GM20431 (cell line): ENCODE measurements at regions not wholly inside any gene's neighbourhood (a gene's known extent, or its start where the extent isn't known, plus 50 kb on each side); places are given as distances from the start of the nearest gene placed in this dataset.
"Not testable (repeated sequence)": the region's sequence is repeated elsewhere in the genome, so short reads cannot be mapped to it uniquely, and the experiment has no call there.

Source experiments
- in situ Hi-C: fragments of 300-500 bp; cut with MseI, MboI; formaldehyde crosslinking; loops from one replicate; pipeline ENCODE4 v1.15.0; 2020; ENCODE audit warnings: low sequenced_read_pairs; ENCODE audit not compliant: unreplicated experiment

DNA sequence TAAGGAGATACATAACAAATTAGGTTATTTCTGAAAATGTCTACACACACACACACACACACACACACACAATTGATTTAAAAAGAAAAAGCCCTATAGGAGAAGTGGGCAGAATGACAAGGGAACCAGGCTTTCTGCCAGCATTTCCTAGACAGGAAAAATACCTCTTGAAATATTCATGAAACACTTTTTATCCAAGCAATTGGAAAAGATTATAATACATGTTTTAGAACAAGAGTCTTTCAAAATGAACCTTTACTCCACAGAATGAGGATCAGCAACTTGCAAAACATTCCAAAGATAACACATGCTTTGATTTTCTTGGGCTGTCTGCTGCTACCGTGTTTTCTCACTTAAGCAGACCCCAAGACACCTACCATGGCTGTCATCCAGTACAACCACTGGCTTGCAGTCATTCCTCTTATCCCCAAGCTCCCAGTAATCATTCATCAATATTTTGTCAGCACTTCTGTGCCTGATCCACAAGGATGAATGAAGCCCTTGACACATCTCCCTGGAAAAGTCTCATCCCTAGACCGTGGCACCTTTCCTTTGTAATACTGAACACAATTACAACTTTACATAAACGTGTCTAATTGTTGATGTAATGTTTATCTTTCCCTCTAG is 717.1 kb upstream of the ZNF608 start:
- in situ Hi-C loops, result no loop called here

DNA sequence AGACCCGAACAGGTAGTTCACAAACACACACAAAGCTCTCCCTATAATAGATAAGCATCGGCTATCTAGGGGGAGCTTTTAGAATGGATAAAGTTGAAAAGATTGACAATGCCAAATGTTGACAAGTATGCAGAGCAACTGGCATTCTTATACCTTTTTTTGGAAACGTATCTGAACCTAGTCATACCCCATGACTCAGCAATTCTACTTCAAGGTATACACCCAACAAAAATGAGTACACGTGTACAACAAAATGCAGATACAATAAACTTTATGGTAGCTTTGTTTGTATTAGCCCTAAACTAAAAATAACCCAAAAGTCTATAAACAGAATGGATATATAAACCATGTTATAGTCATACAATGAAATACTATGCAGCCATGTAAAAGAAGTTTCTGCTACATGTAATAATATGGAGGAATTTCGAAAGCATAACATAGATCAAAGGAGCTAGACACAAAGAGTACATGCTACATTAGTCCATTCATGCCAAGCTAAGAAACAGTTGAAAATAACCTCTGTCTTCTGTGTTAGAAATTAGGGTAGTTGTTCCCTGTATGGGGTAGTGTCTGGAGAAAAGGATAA is 718.5 kb upstream of the ZNF608 start:
- in situ Hi-C loops, result no loop called here

DNA sequence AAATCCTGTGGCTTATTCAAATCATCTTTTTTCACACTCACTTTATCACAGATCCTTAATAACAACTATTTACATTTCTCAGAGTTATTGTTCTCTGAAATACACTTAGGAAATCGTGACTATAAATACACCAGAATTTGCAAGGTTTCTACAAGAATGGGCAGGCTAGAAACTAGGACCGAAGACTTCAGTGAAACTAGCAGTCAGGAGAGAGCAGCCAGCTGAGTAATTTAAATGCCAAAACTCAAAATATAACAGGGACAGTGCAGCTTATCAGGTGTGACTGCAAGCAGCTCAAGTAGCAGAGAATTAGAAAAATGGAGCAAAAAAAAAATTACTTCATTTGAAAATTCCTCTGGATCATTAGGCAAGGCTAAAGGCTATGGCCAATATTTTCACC is 719.3 kb upstream of the ZNF608 start:
- in situ Hi-C loops, result no loop called here

DNA sequence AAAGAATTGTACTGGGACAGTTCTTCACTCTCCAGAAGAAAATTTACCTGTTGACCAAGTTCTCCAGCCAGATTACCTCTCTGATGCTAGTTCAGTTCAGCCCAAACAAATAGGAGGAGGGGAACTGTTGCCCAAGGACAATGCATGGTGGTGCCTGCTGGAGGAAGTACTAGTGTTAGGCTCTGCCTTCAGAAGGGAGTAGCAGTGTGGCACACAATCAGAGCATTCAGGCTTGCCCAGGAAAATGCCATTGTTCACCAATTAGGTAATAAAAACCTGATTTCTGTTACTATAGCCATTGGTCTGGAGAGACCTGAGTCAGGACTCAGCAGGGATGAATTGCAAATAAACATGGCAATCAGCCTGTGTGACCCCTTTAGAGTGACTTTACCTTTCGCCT is 720.8 kb upstream of the ZNF608 start:
- in situ Hi-C loops, result no loop called here

DNA sequence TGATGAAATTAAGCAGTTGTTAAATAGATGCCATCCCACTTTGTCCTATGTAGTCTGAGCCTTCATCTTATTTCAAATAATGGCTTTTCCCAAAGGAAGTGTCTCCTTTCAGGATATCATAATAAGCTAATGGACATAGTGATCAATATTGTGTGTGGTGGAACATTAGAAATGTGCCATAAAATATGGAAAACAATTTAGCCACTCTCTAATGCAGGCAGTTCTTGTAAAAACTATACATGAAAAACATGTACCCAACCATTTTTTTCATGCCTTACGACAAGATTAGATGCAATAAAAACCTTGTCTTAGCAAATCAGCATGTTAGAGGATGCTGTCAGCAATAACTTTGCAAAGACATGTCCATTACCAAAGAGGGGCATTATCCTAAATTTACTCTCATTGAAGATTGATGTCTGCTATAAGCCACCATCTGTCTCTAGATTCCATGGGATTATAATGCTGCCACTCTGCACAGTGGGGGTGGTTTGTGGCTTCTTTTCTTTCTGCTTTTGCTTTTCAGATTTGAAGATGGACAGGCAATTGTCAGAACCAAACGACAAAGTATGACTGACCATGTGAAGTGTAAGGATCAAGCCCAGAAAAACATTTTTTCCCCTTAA is 724.0 kb upstream of the ZNF608 start:
- in situ Hi-C loops, result no loop called here

DNA sequence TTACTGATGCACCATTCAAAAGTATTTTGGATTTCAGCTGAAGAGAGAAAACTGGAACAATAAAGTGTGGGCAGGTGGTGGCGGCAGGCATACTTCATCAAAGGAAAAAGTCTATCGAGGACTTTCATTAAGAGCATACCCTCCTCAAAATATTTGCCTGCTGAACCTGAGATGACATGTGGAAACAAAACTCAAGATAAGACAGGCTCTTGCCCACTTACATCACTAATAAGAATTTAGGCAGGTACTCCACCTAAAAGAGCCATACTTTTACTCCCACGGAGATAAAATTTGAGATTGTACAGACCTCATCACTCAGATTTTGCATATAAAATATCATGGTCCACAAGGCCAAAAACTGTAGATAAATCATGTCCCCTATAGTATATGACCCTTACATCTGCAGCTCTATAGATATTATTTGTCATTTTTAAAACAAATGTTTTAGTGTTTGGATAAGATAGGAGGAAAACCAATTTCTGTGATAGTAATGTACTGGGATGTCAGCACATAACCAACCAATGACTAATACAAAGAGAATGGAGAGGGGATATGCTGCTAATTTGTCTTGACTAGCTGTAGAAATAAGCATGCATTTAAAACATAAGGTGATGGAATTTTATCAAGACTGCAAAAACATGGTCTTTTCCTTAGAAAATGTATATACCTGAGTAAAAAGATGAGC is 730.6 kb upstream of the ZNF608 start:
- in situ Hi-C loops, result no loop called here

DNA sequence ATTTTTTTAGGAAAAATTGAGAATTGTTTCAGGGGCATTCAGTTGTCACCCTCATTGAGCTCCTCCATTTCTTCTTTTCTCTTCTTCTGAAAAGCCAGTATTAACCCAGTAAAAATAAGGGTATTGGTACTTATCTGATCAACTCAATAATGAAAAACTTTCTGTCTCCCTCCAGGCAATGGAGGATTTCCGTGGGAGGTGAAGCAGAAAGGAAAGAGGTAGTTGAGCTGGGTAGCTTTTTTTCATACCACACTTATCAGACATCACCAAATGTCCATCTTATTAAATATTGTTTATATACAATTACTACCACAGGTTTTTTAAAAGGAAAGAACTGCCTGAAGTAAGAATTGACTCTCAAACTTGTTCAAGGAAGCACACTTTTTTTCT is 731.1 kb upstream of the ZNF608 start:
- in situ Hi-C loops, result no loop called here

DNA sequence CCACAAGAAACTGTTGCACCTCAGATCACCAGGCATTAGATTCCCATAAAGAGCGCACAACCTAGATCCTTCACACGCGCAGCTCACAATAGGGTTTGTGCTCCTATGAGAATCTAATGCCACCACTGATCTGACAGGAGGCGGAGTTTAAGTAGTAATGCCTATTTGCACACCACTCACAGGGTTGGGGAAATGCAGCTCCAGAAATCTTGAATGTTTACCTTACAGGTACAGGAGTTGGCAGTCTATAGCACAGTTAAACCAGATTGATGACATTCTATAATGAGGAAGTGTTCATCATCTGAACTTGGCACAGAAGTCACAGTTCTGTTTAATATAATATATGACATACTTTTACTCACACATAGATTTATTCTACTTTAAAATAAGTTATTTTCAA is 732.2 kb upstream of the ZNF608 start:
- in situ Hi-C loops, result no loop called here

DNA sequence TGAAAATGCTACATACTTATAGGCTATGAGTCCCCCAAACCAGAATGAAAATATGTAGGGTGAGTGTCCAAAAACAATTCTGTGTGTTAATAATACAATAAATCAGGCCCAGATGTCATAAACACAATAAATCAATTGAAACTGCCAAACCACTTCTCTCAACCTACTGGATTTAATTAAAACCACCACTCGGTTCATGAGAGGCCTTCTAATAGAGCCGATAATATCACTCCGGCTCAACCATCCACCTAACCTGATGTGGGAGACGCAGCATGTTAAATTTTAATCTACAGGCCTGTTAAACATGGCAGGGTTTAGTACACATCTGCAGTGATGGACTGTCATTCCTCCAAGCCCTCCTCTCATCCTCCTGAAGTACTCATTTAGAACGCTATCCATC is 734.5 kb upstream of the ZNF608 start:
- in situ Hi-C loops, result no loop called here

DNA sequence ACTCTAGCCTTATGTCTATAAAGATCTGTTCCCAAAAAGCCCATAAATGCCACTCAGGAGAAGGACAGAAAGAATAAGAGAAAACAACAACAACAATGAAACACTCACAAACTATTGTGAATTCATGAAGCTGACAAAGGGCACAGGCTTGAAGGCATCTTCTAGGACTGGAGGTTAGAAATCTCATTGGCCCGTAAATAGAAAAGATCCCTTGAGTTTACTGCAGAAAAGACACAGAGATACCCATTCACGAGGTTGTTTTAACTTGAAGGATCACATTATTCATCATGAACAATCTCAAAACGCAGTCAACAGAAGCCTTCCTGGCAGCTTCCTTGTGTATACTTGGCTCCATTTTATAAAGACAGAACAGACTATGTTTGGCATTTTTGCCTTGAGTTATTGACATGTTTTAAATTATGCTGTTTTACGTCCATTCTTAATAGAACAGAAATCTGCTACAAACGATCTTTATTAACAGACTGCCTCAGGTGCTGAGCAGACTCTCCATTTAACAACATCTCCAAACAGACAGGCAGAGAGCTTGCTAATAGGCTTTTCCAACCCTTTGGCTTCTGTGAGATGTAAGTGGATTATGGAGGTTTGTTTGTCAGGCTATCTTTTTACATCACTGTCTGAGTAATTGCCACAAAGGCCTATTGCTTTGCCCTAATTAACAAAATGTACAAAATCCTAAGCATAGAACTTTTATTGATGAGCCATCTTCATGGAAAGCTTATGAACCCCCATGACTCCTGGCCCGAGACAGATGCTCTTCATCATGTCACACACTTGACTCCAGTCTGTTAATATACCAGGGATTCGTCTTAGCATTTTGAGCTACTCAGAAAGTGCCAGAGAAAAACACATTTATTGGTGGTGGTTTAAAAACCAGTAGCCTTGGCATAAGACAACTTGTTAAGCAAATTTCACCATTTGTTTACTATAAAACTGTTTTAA is 735.3 kb upstream of the ZNF608 start:
- in situ Hi-C loops, result no loop called here

DNA sequence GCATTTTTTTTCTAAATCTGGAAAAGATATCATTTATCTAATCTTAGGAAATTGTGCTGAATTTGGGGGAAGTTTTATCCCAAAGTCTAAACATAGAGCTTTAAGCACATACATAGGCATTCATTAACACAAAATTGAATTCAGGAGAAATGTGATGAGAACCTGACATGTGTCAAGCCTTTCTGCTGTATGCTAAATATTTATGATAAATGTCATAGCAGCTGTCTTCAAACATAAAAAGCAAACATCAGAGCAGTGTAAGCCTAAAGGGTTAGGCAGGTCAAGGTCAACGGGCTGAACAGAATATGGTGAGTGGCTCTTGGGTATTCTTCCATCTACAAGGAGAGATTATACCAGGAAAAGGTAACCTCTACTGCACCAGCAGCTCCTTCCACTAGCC is 737.2 kb upstream of the ZNF608 start:
- in situ Hi-C loops, result no loop called here

DNA sequence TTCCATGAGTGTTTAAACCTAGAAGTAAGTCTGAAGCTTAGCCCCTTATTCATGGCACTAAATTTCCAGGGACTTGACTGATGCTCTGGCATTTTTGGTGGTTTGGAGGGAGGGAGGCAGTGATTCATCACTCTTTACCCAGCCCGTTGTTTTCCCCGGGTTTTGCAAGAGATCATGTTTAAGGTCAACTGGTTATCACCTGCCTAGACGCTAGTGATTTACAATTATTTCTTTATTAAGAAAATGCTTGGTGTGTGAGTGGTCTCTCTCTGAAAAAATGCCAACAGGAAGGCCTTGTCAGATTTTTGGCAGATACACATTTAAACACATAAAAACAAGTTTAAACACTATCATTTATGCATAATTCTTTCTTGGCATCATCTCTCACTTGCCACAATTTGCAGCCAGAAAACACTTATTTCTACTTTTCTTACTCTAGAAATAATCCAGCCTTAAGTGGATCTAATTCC is 737.9 kb upstream of the ZNF608 start:
- in situ Hi-C loops, result no loop called here

DNA sequence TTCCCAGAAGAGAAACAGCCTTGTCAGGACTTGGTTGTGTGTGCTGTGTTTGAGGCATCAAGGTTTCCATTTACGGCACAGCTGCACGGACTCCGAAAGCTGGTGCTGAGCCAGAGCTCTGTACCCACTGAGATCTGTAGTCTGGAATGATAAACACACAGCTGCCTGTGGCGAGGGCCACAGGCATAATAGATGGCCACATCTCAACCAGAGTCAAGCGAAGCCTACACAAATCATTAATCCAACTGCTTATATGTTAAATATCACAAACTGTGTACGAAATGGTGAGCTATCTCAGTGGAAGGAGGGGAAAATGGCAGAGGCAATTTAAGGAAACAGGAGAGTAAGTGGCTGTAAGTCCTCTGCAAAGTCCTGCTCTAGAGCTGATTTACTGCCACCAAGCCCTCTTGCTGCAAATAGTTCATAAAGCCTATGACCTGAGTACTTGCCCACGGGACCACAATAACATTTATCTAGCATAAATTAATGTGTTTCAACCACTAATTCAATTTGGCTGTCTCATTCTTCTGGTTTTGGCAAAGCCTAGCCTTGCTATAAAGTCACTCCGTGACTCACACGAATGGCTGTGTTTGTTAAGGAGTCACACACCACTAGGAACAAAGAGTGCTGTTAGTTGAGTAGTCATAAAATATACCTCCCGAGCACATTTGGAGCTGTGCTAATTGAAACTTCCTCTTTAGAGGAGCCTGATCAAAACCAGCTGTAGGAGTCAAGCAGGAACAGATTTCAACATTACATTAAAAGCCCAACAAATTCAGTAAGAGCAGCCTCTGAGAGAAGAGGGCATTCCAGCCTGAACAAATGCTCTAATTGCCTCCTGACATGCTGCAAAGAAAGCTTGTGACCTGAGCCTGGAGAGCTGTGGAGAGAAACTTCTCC is 738.6 kb upstream of the ZNF608 start:
- in situ Hi-C loops, result no loop called here

DNA sequence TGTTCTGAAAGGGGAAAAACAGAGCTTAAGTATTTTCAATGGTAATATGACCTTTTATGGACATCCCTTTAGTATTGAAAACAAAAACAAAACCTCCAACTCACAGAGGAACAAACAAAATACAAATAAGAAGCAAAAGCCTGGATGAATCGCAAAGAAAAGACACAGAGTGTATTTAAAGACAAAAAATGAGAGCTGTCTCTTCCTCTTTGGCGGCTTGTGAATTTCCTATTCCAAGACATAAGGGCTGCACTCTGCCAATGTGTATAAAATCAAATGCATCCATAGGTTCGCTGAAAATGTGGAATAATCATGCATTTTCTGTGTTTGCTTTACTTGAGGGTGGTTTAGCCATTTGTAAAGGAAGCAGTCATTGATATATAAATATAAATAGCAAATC is 739.3 kb upstream of the ZNF608 start:
- in situ Hi-C loops, result no loop called here

DNA sequence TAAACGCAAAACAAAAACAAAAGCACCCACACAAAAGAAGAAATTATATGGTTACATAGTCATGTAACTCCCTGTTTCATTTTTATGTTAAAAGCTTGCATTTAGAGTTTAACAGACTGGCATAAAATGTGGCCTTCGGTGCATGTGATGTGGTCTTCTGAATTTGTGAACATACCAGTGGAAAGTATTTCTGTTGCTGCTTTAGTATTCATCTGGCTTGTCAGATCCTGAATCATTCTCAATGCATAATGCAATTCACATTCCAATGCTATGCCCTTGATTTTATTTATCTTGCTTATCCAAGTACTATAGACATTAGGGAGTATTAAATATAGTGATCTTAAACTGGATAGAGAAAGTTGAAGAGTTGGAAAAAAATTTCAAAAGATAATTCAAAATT is 740.2 kb upstream of the ZNF608 start:
- in situ Hi-C loops, result no loop called here

DNA sequence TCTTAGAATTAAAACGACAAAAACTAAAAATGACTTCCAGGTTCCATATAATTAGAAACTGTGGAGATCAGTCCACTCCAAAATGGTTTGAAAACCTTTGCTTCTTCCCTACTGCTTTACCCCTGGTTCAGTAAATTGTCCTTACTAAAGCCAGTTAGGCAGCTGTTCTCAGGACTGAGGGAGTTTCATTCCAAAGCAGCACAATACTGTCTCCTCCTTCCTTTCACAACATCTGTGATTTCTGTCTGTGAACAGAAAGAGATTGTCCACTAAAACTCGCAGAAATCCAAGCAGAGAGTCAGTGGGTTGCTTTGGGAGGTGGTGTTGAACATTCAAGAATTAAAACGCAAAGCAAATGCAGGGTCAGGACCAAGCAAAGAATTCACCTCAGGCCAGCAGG is 740.8 kb upstream of the ZNF608 start:
- in situ Hi-C loops, result no loop called here

DNA sequence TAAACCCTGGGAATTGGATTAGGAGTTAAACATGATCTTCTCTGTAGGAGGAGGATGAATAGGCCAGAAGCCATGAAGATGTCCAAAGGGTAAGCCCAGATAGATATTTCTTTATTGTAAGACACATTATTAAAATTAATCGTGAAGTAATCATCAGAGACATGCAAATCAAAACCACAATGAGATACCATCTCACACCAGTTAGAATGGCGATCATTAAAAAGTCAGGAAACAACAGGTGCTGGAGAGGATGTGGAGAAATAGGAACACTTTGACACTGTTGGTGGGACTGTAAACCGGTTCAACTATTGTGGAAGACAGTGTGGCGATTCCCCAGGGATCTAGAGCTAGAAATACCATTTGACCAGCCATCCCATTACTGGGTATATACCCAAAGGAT is 741.2 kb upstream of the ZNF608 start:
- in situ Hi-C loops, result not testable (repeated sequence)

DNA sequence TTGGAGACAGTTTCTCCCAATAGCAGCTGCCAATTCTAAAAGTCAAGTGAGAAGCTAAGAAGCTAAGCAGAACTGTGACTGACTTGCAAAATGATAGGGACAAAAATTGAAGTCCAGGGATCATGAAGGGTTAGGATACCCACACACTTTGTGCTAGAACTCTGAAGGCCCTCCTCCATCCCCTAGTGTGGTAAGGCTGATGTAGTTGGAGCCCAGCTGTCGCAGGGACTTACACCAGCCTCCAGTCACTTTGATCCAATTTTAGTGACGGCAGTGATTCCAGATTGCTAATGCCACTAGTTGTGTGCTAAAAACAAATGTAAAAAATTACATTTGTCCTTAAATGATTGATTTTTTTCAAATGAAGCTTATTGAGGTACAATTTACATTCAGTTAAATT is 742.7 kb upstream of the ZNF608 start:
- in situ Hi-C loops, result no loop called here

DNA sequence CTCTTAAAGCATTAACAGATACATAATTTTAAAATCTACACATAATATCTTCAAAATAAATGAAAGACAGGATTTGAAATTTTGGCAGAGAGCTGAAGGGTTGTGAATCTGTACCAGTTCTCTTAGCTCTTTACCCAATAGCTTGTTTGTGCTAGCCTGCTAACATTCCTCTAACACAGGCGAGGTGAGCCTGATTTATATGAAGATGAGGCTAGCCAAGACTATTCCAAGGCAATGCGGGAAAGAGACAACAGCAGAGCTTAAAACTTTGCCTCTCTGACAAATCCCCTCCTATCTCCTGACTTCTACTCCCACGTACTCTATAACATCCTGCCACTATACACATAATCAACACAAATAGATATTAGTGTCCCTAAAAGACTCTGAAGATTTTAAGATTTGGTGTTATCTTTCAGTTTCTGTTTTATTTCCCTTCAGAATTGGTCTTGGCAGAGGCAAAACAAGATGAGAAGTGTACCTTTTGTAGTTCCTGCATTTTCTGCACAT is 745.6 kb upstream of the ZNF608 start:
- in situ Hi-C loops, result no loop called here
